Right forelimb (tissue), 1 donor: ENCODE measurements at regions not wholly inside any gene's neighbourhood (a gene's known extent, or its start where the extent isn't known, plus 50 kb on each side); places are given as distances from the start of the nearest gene placed in this dataset.

ENCODE experiments used
- DNase-seq: peaks from one replicate; pipeline ENCODE4 v3.0.0-alpha.2; 2018

- DNase-seq = no peak
Measured at GRCh38 chr11:8828046-8828445, 82.9 kb upstream of the AKIP1 start.

DNA sequence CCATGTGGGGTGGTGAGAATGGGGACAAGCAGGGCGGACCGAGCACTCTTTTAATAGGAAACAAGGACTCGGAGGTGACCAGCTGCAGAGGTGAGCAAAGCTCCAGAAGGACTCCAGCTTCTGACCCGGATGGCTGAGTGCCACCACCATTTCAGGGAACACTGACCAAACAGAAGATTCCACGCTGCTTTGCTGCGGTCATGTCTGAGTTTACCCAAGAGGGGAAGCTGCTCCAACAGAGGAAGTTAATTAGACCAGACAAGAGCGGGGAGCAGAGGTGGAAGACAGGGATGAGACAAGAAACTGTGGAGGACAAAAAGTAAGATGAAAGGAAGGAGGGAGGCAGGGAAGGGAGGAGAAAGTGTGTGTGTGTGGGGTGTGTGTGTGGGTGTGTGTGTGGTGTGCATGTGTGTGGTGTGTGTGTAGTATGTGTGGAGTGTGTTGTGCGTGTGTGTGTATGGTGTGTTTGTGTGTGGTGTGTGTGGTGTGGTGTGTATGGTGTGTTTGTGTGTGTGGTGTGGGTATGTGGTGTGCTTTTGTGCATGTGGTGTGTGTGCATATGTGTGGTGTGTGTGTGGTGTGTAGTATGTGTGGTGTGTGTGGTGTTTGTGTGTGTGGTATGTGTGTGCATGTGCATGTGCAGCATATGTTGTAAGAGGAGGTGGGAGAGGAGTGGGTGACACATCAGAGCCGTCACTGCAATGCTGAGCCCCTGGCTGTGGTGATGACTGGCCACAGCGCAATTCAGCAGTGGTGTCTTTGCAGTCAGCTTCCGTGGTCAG lies 82.2 kb upstream of the AKIP1 start:
- no peak for DNase-seq

- no peak for DNase-seq
Measured at GRCh38 chr11:8829556-8829955, 81.4 kb upstream of the AKIP1 start.

GRCh38 chr11:8830641-8831040 lies 80.3 kb upstream of the AKIP1 start:
- no peak for DNase-seq

- DNase-seq = no peak
Measured at GRCh38 chr11:8831861-8832260, 79.1 kb upstream of the AKIP1 start.

DNA sequence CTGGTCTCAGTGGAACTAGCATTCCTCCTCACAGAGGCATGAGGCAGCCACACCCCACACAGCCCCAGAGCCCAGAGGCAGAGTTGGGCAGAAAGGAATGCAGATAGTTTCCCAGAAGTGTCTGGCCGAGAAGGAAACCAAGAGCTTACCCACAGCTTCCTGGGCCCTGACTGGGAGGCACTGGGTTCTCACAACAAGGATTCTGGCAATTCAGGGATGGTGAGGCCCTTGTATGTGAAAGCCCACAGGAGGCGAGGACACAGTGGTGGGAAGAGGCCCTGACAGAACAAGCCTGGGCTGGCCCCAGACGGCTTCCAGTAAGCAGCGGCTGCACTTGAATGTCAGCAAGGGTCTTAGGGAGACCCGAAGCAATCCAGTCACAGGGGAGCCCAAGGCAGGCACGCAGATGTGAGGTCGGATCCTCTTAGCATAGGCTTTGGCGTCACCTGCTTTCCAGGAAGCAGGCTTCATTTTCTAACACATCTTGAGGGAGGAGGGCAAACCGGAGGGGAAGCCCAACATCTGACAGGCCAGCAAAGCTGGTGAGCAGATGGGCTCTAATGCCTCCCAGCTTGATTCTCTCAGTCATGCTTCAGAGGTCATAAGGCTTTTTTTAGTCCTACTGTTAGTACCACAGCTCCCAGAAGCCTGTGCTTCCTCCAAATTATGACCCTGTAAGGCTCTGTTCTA lies 78.3 kb upstream of the AKIP1 start:
- peak; percentile 68 for DNase-seq

GRCh38 chr11:8833568-8834315 lies 77.2 kb upstream of the AKIP1 start:
- DNase-seq = no peak

DNA sequence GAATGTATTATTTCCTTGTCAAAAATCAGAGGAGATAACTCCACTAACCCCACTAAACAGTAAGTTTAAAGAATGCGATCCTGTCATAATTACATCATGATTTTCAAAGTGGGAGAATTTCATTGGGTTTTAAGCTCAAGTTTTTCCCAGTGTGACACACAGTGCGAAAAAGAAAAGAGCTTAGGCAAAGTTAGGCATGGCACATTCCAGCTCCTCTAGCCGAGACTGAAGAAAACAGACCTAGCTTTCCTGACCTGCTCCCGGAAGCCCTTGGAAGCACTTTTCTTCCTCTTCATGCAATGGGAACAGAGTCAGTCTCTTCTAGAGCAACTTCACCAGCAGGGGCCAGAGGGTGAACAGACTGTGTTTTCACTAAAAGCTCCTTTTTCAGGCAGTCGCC lies 76.6 kb upstream of the AKIP1 start:
- DNase-seq = no peak

DNA sequence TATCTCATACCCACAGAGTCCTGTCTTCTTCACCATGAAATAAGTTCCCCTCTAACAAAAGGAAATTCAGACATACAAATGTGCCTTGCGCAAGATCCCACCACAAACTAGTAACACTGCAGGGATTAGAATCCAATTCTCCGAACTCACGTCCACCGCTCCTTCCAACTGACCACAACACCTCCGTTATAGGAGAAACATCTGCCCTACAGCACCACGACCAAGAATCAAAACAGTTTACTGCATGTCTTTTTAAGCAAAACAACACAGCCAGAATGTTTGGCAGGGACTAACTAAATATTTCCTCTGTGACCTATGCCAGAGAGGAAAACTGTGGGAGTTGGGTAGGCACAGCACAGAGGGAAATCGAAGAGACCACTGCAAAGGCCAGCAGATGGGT lies 72.7 kb upstream of the AKIP1 start:
- DNase-seq = no peak

DNA sequence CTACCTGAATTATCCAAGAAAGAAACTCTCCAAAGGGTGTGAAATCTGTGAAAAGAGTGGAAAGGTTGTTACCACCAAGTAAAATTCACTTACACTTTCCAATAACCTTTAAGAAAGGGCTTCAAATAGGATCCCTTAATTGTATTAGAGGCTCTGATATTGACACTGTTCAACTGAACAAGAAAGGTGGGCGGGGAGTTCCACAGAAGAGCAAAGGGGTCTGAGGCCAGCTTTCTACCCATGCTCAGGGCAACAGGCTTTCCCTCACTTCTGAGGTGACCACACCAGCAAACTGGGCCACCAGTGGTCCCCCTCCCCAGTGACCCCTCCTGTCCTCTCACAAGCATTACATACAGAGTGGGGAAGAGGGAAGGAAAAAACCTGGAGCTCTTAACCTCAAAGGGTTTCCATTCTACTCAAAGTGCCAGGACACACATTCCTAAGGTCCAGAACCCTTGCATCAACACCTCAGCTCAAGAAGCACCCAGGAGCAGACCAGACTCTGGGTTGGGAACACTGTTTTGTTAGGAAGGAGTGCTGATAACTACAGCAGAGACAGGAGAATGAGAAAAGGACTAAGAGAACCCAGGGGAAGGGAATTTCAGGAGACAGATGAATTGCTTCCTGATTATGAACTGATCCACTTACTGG lies 71.6 kb upstream of the AKIP1 start:
- no peak for DNase-seq

- no peak for DNase-seq
Measured at GRCh38 chr11:8839957-8840945, 70.7 kb upstream of the AKIP1 start.

DNA sequence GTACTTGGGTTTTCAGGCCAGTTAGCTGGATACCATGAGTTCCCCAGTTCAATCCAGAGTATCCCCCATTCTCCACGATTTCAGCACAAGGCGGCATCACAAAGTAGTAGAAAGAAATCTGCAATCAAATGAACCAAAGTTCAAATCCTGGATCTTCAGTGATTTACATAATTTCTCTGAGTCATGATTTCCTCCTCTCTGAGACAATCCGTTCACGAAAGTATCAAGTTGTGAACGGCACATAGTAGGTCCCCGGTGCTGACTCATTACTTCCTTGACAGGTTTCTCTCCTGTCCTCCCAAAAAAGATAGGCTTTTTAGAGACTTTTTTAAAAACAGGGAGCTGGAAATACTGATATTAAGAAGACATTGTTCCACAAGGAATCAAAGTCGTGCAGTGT lies 69.1 kb upstream of the AKIP1 start:
- DNase-seq = no peak

DNA sequence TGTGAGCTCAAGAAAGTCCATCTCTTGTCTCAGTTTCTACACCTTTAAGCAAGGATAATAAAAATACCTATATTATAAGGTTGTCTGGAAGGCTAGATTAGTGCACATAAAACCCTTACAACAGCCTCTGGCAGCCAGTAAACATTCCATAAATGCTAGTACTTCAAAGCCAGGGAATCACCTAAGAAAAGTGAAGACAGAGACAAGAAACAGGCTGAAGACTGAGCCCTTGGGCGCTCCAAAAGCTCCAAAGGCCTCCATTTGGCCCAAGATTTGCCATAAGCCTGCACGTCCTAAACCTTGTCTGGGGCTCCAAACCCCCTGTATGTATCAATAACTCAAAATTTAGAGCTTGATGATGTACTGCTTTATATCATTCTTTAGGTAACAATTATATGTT lies 52.2 kb upstream of the AKIP1 start:
- DNase-seq = no peak
